AG10803 (cell line): ENCODE measurements at regions not wholly inside any gene's neighbourhood (a gene's known extent, or its start where the extent isn't known, plus 50 kb on each side); places are given as distances from the start of the nearest gene placed in this dataset.

ENCODE experiments used
- DNase-seq: peaks from one replicate; pipeline ENCODE4 v3.0.0; 2010; ENCODE audit warnings: low read depth
- H3K4me3 ChIP-seq: 2 replicates; pipeline ENCODE4 v1.5.1; 2011; ENCODE audit warnings: mild to moderate bottlenecking, low read length, control low read depth
- TF ChIP-seq, protein P1 (sequence below): conservative IDR thresholded peaks from 2 replicates; pipeline ENCODE4 v1.5.1; 2011; ENCODE audit warnings: mild to moderate bottlenecking, low read length, control low read depth, inconsistent platforms

GRCh38 chr1:112257043-112257835 is 138.8 kb upstream of the CTTNBP2NL start:
- no peak for DNase-seq
- TF ChIP-seq, protein P1, sequence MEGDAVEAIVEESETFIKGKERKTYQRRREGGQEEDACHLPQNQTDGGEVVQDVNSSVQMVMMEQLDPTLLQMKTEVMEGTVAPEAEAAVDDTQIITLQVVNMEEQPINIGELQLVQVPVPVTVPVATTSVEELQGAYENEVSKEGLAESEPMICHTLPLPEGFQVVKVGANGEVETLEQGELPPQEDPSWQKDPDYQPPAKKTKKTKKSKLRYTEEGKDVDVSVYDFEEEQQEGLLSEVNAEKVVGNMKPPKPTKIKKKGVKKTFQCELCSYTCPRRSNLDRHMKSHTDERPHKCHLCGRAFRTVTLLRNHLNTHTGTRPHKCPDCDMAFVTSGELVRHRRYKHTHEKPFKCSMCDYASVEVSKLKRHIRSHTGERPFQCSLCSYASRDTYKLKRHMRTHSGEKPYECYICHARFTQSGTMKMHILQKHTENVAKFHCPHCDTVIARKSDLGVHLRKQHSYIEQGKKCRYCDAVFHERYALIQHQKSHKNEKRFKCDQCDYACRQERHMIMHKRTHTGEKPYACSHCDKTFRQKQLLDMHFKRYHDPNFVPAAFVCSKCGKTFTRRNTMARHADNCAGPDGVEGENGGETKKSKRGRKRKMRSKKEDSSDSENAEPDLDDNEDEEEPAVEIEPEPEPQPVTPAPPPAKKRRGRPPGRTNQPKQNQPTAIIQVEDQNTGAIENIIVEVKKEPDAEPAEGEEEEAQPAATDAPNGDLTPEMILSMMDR: no peak
- no peak overlapping the region for H3K4me3 ChIP-seq

GRCh38 chr1:112260699-112261098 is 135.3 kb upstream of the CTTNBP2NL start:
- TF ChIP-seq, protein P1: no peak
- no peak for DNase-seq
- no peak overlapping the region for H3K4me3 ChIP-seq

DNA sequence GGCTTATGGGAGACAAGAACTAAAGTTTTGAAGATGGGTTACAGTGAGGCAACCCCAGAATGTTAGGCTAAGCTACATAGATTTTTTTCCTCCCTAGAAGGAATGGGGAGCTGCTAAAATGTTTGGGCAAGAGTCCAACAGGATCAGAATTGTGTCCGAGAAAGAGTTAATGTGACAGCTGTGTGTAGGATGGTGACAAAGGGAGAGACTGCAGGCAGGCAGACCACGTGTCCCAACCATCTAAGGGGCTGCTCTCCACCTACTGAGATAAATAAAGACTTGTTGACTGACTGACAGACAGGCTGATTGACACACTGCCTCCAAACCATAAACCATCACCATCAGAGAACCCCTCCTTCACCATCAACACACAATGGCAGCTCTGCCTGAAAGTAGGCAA is 133.7 kb upstream of the CTTNBP2NL start:
- TF ChIP-seq, protein P1: no peak

DNA sequence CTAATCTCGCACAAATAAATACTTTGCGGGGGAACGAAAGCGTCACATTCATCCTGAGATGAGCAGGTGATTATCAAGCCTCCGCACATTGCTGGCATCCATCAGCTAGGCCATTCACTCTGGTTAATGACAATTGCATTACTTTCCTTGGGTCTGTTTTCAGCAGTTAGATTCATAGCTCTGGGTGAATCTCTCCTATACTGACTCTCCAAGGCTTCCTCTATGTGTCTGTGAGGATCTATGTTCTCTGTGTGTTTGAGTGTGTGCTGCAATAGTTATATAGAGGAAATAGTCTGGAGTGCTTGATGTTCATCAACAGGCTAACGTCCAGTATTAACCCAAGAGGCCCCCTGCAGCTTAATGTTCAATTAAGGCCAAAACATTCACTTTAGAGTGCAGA is 133.0 kb upstream of the CTTNBP2NL start:
- no peak for DNase-seq
- TF ChIP-seq, protein P1: no peak
- no peak overlapping the region for H3K4me3 ChIP-seq

More for the DNA sequence above, 133.7 kb upstream of the CTTNBP2NL start:
- no peak overlapping the region for H3K4me3 ChIP-seq
- DNase-seq: no peak

DNA sequence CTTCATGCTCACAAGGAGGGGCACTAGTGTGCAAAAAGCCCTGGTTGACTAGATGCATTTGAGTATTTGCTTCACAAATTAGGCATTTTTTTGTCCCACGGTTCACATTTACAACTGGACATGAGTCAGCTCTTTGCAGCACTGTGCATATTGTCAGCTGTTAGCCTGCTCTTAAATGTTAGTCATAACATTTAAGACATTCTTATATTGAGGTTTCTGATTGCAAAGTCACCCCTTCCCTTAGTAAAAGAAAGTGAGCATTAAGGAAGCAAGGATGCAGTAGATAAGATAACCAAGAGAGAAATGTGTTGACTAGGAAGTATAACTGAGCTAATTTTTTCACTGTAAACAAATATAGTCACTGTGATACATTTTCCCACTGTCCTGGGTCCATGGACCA is 132.6 kb upstream of the CTTNBP2NL start:
- DNase-seq: peak; percentile 19
- H3K4me3 ChIP-seq: no peak overlapping the region
- TF ChIP-seq, protein P1: no peak

GRCh38 chr1:112264010-112264409 is 132.0 kb upstream of the CTTNBP2NL start:
- TF ChIP-seq, protein P1: no peak
- H3K4me3 ChIP-seq: no peak overlapping the region
- no peak for DNase-seq

DNA sequence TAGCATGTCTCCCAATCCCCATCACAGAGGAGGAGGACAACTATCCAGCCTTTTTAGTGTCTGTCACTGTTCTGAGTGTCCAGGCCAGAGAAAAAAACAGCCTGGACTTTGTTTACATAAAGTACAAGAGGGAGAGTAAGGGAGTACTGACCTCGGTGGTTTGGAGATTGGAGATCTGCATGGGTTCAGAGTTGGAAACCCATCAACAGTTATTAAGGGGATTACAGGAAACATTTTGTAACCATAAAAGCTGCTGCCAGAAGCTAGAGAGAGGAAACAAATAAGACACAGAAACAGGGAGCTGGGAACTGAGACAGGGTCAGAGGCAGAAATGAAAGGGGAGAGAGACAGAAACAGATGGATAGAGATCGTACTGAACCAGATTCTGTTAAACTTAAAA is 131.5 kb upstream of the CTTNBP2NL start:
- H3K4me3 ChIP-seq: no peak overlapping the region
- no peak for DNase-seq
- TF ChIP-seq, protein P1: no peak
